AG10803 (cell line): ENCODE measurements at regions not wholly inside any gene's neighbourhood (a gene's known extent, or its start where the extent isn't known, plus 50 kb on each side); places are given as distances from the start of the nearest gene placed in this dataset.

Experiments
- DNase-seq: peaks from one replicate; pipeline ENCODE4 v3.0.0; 2010; ENCODE audit warnings: low read depth
- H3K4me3 ChIP-seq: 2 replicates; pipeline ENCODE4 v1.5.1; 2011; ENCODE audit warnings: mild to moderate bottlenecking, low read length, control low read depth
- CTCF ChIP-seq: conservative IDR thresholded peaks from 2 replicates; pipeline ENCODE4 v1.5.1; 2011; ENCODE audit warnings: mild to moderate bottlenecking, low read length, control low read depth, inconsistent platforms

- no peak for DNase-seq
- H3K4me3 ChIP-seq = no peak overlapping the region
- TF ChIP-seq CTCF = no peak
These were observed 151.5 kb downstream of the PRL start for GRCh38 chr6:22145376-22145775.

- peak overlapping the region; percentile 55 for H3K4me3 ChIP-seq
- peak; percentile 58 for TF ChIP-seq CTCF
- DNase-seq = peak; percentile 73
These were observed 150.8 kb downstream of the PRL start for GRCh38 chr6:22145823-22146677.

GRCh38 chr6:22146678-22146930 is 150.2 kb downstream of the PRL start:
- H3K4me3 ChIP-seq = peak overlapping the region; percentile 55
- TF ChIP-seq CTCF = no peak

GRCh38 chr6:22146931-22147701 is 149.7 kb downstream of the PRL start:
- peak overlapping the region; percentile 55 for H3K4me3 ChIP-seq
- TF ChIP-seq CTCF = no peak
- DNase-seq = peak; percentile 15

More at GRCh38 chr6:22146678-22146930, 150.2 kb downstream of the PRL start:
- no peak for DNase-seq

GRCh38 chr6:22147921-22148776 is 148.7 kb downstream of the PRL start:
- peak overlapping the region; percentile 32 for H3K4me3 ChIP-seq
- peak; percentile 75 for DNase-seq
- no peak for TF ChIP-seq CTCF

- H3K4me3 ChIP-seq = no peak overlapping the region
- DNase-seq = no peak
- TF ChIP-seq CTCF = no peak
These were observed 147.7 kb downstream of the PRL start for GRCh38 chr6:22149096-22149495.
